ENCODE measurements at regions not wholly inside any gene's neighbourhood (a gene's known extent, or its start where the extent isn't known, plus 50 kb on each side); places are given as distances from the start of the nearest gene placed in this dataset.

- Histone ChIP-seq H3K9me3 (ENCODE audit: control insufficient read depth, low read length) (no peaks in the 10 kb centered on the region), H3K36me3 (ENCODE audit: control insufficient read depth, insufficient read depth, low read length) (no peaks in the 10 kb centered on the region), H3K4me1 (ENCODE audit: control insufficient read depth, insufficient read depth, low read length, poor library complexity, severe bottlenecking) (no peaks in the 10 kb centered on the region), H3K4me3 (ENCODE audit: insufficient read depth, low read depth, low read length, poor library complexity, severe bottlenecking) (no peak overlapping the region), H3K27ac (ENCODE audit: insufficient read depth, low read length, poor library complexity, severe bottlenecking) (no peak overlapping the region), H3K27me3 (replicated peaks; ENCODE audit: control insufficient read depth, insufficient read depth, low read length, poor library complexity, severe bottlenecking) (no peaks in the 10 kb centered on the region)
- DNase-seq, result no peak
These were observed 126.9 kb downstream of the PAPOLA start for GRCh38 chr14:96629082-96629481.

GRCh38 chr14:96629558-96630222 lies 127.5 kb downstream of the PAPOLA start:
- DNase-seq, result no peak
- Histone ChIP-seq H3K27ac (ENCODE audit: insufficient read depth, low read length, poor library complexity, severe bottlenecking) (no peak overlapping the region), H3K36me3 (ENCODE audit: control insufficient read depth, insufficient read depth, low read length) (no peaks in the 10 kb centered on the region), H3K4me3 (ENCODE audit: insufficient read depth, low read depth, low read length, poor library complexity, severe bottlenecking) (no peak overlapping the region), H3K27me3 (replicated peaks; ENCODE audit: control insufficient read depth, insufficient read depth, low read length, poor library complexity, severe bottlenecking) (no peaks in the 10 kb centered on the region), H3K9me3 (ENCODE audit: control insufficient read depth, low read length) (no peaks in the 10 kb centered on the region), H3K4me1 (ENCODE audit: control insufficient read depth, insufficient read depth, low read length, poor library complexity, severe bottlenecking) (no peaks in the 10 kb centered on the region)

GRCh38 chr14:96630281-96630680 lies 128.1 kb downstream of the PAPOLA start:
- no peaks in the 10 kb centered on the region for H3K4me1 ChIP-seq (ENCODE audit: control insufficient read depth, insufficient read depth, low read length, poor library complexity, severe bottlenecking)
- no peak for DNase-seq
- H3K9me3 ChIP-seq (ENCODE audit: control insufficient read depth, low read length), result no peaks in the 10 kb centered on the region
- no peak overlapping the region for H3K4me3 ChIP-seq (ENCODE audit: insufficient read depth, low read depth, low read length, poor library complexity, severe bottlenecking)
- H3K27me3 ChIP-seq (replicated peaks; ENCODE audit: control insufficient read depth, insufficient read depth, low read length, poor library complexity, severe bottlenecking), result no peaks in the 10 kb centered on the region
- no peak overlapping the region for H3K27ac ChIP-seq (ENCODE audit: insufficient read depth, low read length, poor library complexity, severe bottlenecking)
- no peaks in the 10 kb centered on the region for H3K36me3 ChIP-seq (ENCODE audit: control insufficient read depth, insufficient read depth, low read length)

- no peaks in the 10 kb centered on the region for H3K9me3 ChIP-seq (ENCODE audit: control insufficient read depth, low read length)
- H3K36me3 ChIP-seq (ENCODE audit: control insufficient read depth, insufficient read depth, low read length), result no peaks in the 10 kb centered on the region
- H3K4me1 ChIP-seq (ENCODE audit: control insufficient read depth, insufficient read depth, low read length, poor library complexity, severe bottlenecking), result no peaks in the 10 kb centered on the region
- DNase-seq, result no peak
- no peak overlapping the region for H3K27ac ChIP-seq (ENCODE audit: insufficient read depth, low read length, poor library complexity, severe bottlenecking)
- H3K27me3 ChIP-seq (replicated peaks; ENCODE audit: control insufficient read depth, insufficient read depth, low read length, poor library complexity, severe bottlenecking), result no peaks in the 10 kb centered on the region
- no peak overlapping the region for H3K4me3 ChIP-seq (ENCODE audit: insufficient read depth, low read depth, low read length, poor library complexity, severe bottlenecking)
These were observed 128.8 kb downstream of the PAPOLA start for GRCh38 chr14:96631030-96631429.

GRCh38 chr14:96631621-96632362 lies 129.6 kb downstream of the PAPOLA start:
- DNase-seq, result no peak
- Histone ChIP-seq H3K27ac (ENCODE audit: insufficient read depth, low read length, poor library complexity, severe bottlenecking) (no peak overlapping the region), H3K36me3 (ENCODE audit: control insufficient read depth, insufficient read depth, low read length) (no peaks in the 10 kb centered on the region), H3K27me3 (replicated peaks; ENCODE audit: control insufficient read depth, insufficient read depth, low read length, poor library complexity, severe bottlenecking) (no peaks in the 10 kb centered on the region), H3K4me3 (ENCODE audit: insufficient read depth, low read depth, low read length, poor library complexity, severe bottlenecking) (no peak overlapping the region), H3K9me3 (ENCODE audit: control insufficient read depth, low read length) (no peaks in the 10 kb centered on the region), H3K4me1 (ENCODE audit: control insufficient read depth, insufficient read depth, low read length, poor library complexity, severe bottlenecking) (no peaks in the 10 kb centered on the region)

- H3K4me1 ChIP-seq (ENCODE audit: control insufficient read depth, insufficient read depth, low read length, poor library complexity, severe bottlenecking), result no peaks in the 10 kb centered on the region
- H3K9me3 ChIP-seq (ENCODE audit: control insufficient read depth, low read length), result no peaks in the 10 kb centered on the region
- no peaks in the 10 kb centered on the region for H3K27me3 ChIP-seq (replicated peaks; ENCODE audit: control insufficient read depth, insufficient read depth, low read length, poor library complexity, severe bottlenecking)
- no peak overlapping the region for H3K4me3 ChIP-seq (ENCODE audit: insufficient read depth, low read depth, low read length, poor library complexity, severe bottlenecking)
- DNase-seq, result no peak
- no peaks in the 10 kb centered on the region for H3K36me3 ChIP-seq (ENCODE audit: control insufficient read depth, insufficient read depth, low read length)
- H3K27ac ChIP-seq (ENCODE audit: insufficient read depth, low read length, poor library complexity, severe bottlenecking), result no peak overlapping the region
These were observed 130.2 kb downstream of the PAPOLA start for GRCh38 chr14:96632363-96632758.

GRCh38 chr14:96633096-96633495 lies 130.9 kb downstream of the PAPOLA start:
- no peak overlapping the region for H3K27ac ChIP-seq (ENCODE audit: insufficient read depth, low read length, poor library complexity, severe bottlenecking)
- DNase-seq, result no peak
- no peaks in the 10 kb centered on the region for H3K9me3 ChIP-seq (ENCODE audit: control insufficient read depth, low read length)
- H3K36me3 ChIP-seq (ENCODE audit: control insufficient read depth, insufficient read depth, low read length), result no peaks in the 10 kb centered on the region
- no peaks in the 10 kb centered on the region for H3K27me3 ChIP-seq (replicated peaks; ENCODE audit: control insufficient read depth, insufficient read depth, low read length, poor library complexity, severe bottlenecking)
- no peak overlapping the region for H3K4me3 ChIP-seq (ENCODE audit: insufficient read depth, low read depth, low read length, poor library complexity, severe bottlenecking)
- H3K4me1 ChIP-seq (ENCODE audit: control insufficient read depth, insufficient read depth, low read length, poor library complexity, severe bottlenecking), result no peaks in the 10 kb centered on the region

- Histone ChIP-seq H3K36me3 (ENCODE audit: control insufficient read depth, insufficient read depth, low read length) (no peaks in the 10 kb centered on the region), H3K27ac (ENCODE audit: insufficient read depth, low read length, poor library complexity, severe bottlenecking) (no peak overlapping the region), H3K4me1 (ENCODE audit: control insufficient read depth, insufficient read depth, low read length, poor library complexity, severe bottlenecking) (no peaks in the 10 kb centered on the region), H3K27me3 (replicated peaks; ENCODE audit: control insufficient read depth, insufficient read depth, low read length, poor library complexity, severe bottlenecking) (no peaks in the 10 kb centered on the region), H3K4me3 (ENCODE audit: insufficient read depth, low read depth, low read length, poor library complexity, severe bottlenecking) (no peak overlapping the region), H3K9me3 (ENCODE audit: control insufficient read depth, low read length) (no peaks in the 10 kb centered on the region)
- no peak for DNase-seq
These were observed 132.3 kb downstream of the PAPOLA start for GRCh38 chr14:96634481-96634880.

- Histone ChIP-seq H3K36me3 (ENCODE audit: control insufficient read depth, insufficient read depth, low read length) (no peaks in the 10 kb centered on the region), H3K27me3 (replicated peaks; ENCODE audit: control insufficient read depth, insufficient read depth, low read length, poor library complexity, severe bottlenecking) (no peaks in the 10 kb centered on the region), H3K4me3 (ENCODE audit: insufficient read depth, low read depth, low read length, poor library complexity, severe bottlenecking) (no peak overlapping the region), H3K9me3 (ENCODE audit: control insufficient read depth, low read length) (no peaks in the 10 kb centered on the region), H3K4me1 (ENCODE audit: control insufficient read depth, insufficient read depth, low read length, poor library complexity, severe bottlenecking) (no peaks in the 10 kb centered on the region), H3K27ac (ENCODE audit: insufficient read depth, low read length, poor library complexity, severe bottlenecking) (no peak overlapping the region)
- DNase-seq, result no peak
These were observed 132.7 kb downstream of the PAPOLA start for GRCh38 chr14:96634896-96635295.

- Histone ChIP-seq H3K9me3 (ENCODE audit: control insufficient read depth, low read length) (no peaks in the 10 kb centered on the region), H3K27ac (ENCODE audit: insufficient read depth, low read length, poor library complexity, severe bottlenecking) (no peak overlapping the region), H3K27me3 (replicated peaks; ENCODE audit: control insufficient read depth, insufficient read depth, low read length, poor library complexity, severe bottlenecking) (no peaks in the 10 kb centered on the region), H3K4me3 (ENCODE audit: insufficient read depth, low read depth, low read length, poor library complexity, severe bottlenecking) (no peak overlapping the region), H3K36me3 (ENCODE audit: control insufficient read depth, insufficient read depth, low read length) (no peaks in the 10 kb centered on the region), H3K4me1 (ENCODE audit: control insufficient read depth, insufficient read depth, low read length, poor library complexity, severe bottlenecking) (no peaks in the 10 kb centered on the region)
- no peak for DNase-seq
These were observed 133.7 kb downstream of the PAPOLA start for GRCh38 chr14:96635850-96636249.
